OCI-LY1 (cell line): ENCODE measurements at regions not wholly inside any gene's neighbourhood (a gene's known extent, or its start where the extent isn't known, plus 50 kb on each side); places are given as distances from the start of the nearest gene placed in this dataset.

Source experiments
- H2AFZ ChIP-seq: fragments of 200-600 bp; sonication (generic), shearing (Covaris generic); 2 replicates; pipeline ENCODE4 v1.6.0; 2014; ENCODE audit warnings: antibody characterized with exemption, mild to moderate bottlenecking, low read length
- H3F3A ChIP-seq: fragments of 200-600 bp; sonication (generic), shearing (Covaris generic); 2 replicates; pipeline ENCODE4 v1.6.0; 2014; ENCODE audit warnings: mild to moderate bottlenecking, antibody characterized with exemption, low read length, moderate library complexity; ENCODE audit not compliant: insufficient read depth
- H3K27ac ChIP-seq: fragments of 200-600 bp; sonication (generic); 2 replicates; pipeline ENCODE4 v1.5.1; 2014; ENCODE audit warnings: low read length, mixed run types, mild to moderate bottlenecking, low read depth; ENCODE audit not compliant: poor library complexity, severe bottlenecking
- H3K27me3 ChIP-seq: fragments of 200-600 bp; sonication (generic); 2 replicates; pipeline ENCODE4 v1.6.0; 2014; ENCODE audit warnings: antibody characterized with exemption, mild to moderate bottlenecking, low read length, moderate library complexity; ENCODE audit not compliant: insufficient read depth
- H3K36me3 ChIP-seq: fragments of 200-600 bp; sonication (generic); 2 replicates; pipeline ENCODE4 v1.6.1; 2014; ENCODE audit warnings: mild to moderate bottlenecking, antibody characterized with exemption, low read length, moderate library complexity, mixed read lengths; ENCODE audit not compliant: insufficient read depth
- H3K4me1 ChIP-seq: fragments of 200-600 bp; sonication (generic); 2 replicates; pipeline ENCODE4 v1.5.1; 2014; ENCODE audit warnings: mild to moderate bottlenecking, low read length, moderate library complexity; ENCODE audit not compliant: insufficient read depth, severe bottlenecking
- H3K4me2 ChIP-seq: fragments of 200-600 bp; sonication (generic), shearing (Covaris generic); 2 replicates; pipeline ENCODE4 v1.6.1; 2014; ENCODE audit warnings: low read length
- H3K4me3 ChIP-seq: fragments of 200-600 bp; sonication (generic); 2 replicates; pipeline ENCODE4 v1.5.1; 2014; ENCODE audit warnings: low read length, low read depth, mild to moderate bottlenecking, mixed read lengths; ENCODE audit not compliant: poor library complexity, severe bottlenecking
- H3K79me2 ChIP-seq: fragments of 200-600 bp; shearing (Covaris generic); 2 replicates; pipeline ENCODE4 v1.6.1; 2016; ENCODE audit warnings: mixed run types, low read length, mixed read lengths; ENCODE audit not compliant: insufficient read depth
- H3K9ac ChIP-seq: fragments of 200-600 bp; sonication (generic), shearing (Covaris generic); 2 replicates; pipeline ENCODE4 v1.6.1; 2014; ENCODE audit warnings: mild to moderate bottlenecking, low read length, mixed read lengths
- H3K9me2 ChIP-seq: fragments of 200-600 bp; sonication (generic), shearing (Covaris generic); 2 replicates; pipeline ENCODE4 v1.6.1; 2014; ENCODE audit warnings: low read depth, mild to moderate bottlenecking, low read length, mixed read lengths
- H3K9me3 ChIP-seq: fragments of 200-600 bp; shearing (Covaris generic); 2 replicates; pipeline ENCODE4 v1.6.1; 2014; ENCODE audit warnings: low read length, mixed read lengths
- H4K20me1 ChIP-seq: fragments of 200-600 bp; sonication (generic), shearing (Covaris generic); 2 replicates; pipeline ENCODE4 v1.6.0; 2016; ENCODE audit warnings: mild to moderate bottlenecking, low read length; ENCODE audit not compliant: insufficient read depth
- EZH2 ChIP-seq: fragments of 200-600 bp; sonication (generic), shearing (Covaris generic); IDR thresholded peaks from 2 replicates; pipeline ENCODE4 v1.8.0; 2017; ENCODE audit warnings: borderline replicate concordance, mixed run types, mild to moderate bottlenecking, antibody characterized with exemption, low read length, moderate library complexity, mixed read lengths
- TF ChIP-seq, protein P1 (sequence below): fragments of 200-600 bp; sonication (generic), shearing (Covaris generic); IDR thresholded peaks from 2 replicates; pipeline ENCODE4 v1.5.1; 2017; ENCODE audit warnings: mild to moderate bottlenecking, antibody characterized with exemption, low read length, moderate library complexity, mixed read lengths

DNA sequence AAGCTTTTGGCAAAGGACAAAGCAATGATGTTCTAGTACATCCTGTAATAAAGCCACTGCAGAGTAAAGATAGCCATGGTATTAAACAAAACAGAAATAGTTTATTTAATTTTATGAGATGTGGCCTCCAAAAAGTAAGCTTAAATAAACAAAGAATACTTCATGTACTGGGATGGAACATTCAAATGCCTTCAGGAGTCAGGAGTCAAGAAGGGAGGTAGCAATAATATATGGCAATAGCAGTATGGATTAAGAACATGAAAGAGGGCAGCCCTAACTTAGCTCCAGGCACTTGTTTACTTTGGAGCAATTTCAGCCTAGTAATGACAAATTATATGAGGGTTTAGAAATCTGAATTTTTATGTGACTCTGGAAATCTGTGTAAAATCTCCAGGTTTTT is 343.9 kb upstream of the THRB start:
- no peak overlapping the region for H3K27ac ChIP-seq
- H3K4me2 ChIP-seq, result no peak overlapping the region
- no peak overlapping the region for H2AFZ ChIP-seq
- TF ChIP-seq EZH2, result no peak
- TF ChIP-seq, protein P1, sequence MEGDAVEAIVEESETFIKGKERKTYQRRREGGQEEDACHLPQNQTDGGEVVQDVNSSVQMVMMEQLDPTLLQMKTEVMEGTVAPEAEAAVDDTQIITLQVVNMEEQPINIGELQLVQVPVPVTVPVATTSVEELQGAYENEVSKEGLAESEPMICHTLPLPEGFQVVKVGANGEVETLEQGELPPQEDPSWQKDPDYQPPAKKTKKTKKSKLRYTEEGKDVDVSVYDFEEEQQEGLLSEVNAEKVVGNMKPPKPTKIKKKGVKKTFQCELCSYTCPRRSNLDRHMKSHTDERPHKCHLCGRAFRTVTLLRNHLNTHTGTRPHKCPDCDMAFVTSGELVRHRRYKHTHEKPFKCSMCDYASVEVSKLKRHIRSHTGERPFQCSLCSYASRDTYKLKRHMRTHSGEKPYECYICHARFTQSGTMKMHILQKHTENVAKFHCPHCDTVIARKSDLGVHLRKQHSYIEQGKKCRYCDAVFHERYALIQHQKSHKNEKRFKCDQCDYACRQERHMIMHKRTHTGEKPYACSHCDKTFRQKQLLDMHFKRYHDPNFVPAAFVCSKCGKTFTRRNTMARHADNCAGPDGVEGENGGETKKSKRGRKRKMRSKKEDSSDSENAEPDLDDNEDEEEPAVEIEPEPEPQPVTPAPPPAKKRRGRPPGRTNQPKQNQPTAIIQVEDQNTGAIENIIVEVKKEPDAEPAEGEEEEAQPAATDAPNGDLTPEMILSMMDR, result no peak
- H3K4me1 ChIP-seq, result no peaks in the 10 kb centered on the region
- H4K20me1 ChIP-seq, result no peaks in the 10 kb centered on the region
- H3F3A ChIP-seq, result no peaks in the 10 kb centered on the region
- H3K36me3 ChIP-seq, result no peaks in the 10 kb centered on the region
- no peak overlapping the region for H3K9ac ChIP-seq
- no peaks in the 10 kb centered on the region for H3K9me3 ChIP-seq
- no peaks in the 10 kb centered on the region for H3K79me2 ChIP-seq
- no peak overlapping the region for H3K4me3 ChIP-seq
- no peaks in the 10 kb centered on the region for H3K27me3 ChIP-seq
- H3K9me2 ChIP-seq, result no peaks in the 10 kb centered on the region

DNA sequence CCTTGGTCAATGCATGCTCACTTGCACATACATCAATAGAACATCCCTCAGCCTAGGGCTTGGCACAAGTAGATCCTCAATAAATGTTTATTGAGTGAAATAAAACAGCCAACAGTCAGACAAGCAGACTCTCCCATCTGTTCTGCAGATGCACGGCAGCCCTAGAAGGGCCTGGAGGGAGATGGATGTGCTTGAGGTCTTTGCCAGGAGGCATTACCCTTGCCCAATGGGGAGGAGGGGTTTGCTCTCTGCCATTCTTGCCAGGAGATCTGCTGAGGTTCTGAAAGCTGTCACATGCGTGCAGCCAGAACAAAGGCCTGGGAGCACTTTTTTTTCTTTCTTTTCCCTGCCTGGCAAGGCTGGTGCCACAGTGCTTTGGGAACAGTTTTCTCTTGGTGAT is 349.3 kb upstream of the THRB start:
- H4K20me1 ChIP-seq, result no peaks in the 10 kb centered on the region
- no peak overlapping the region for H2AFZ ChIP-seq
- no peaks in the 10 kb centered on the region for H3K27me3 ChIP-seq
- no peaks in the 10 kb centered on the region for H3K36me3 ChIP-seq
- H3K4me2 ChIP-seq, result no peak overlapping the region
- no peaks in the 10 kb centered on the region for H3K79me2 ChIP-seq
- H3K4me3 ChIP-seq, result no peak overlapping the region
- no peaks in the 10 kb centered on the region for H3K9me2 ChIP-seq
- H3F3A ChIP-seq, result no peaks in the 10 kb centered on the region
- no peaks in the 10 kb centered on the region for H3K4me1 ChIP-seq
- TF ChIP-seq, protein P1, result no peak
- TF ChIP-seq EZH2, result no peak
- H3K27ac ChIP-seq, result no peak overlapping the region
- H3K9me3 ChIP-seq, result no peaks in the 10 kb centered on the region
- H3K9ac ChIP-seq, result no peak overlapping the region

GRCh38 chr3:24845524-24846155 is 351.0 kb upstream of the THRB start:
- H3K27me3 ChIP-seq, result no peaks in the 10 kb centered on the region
- H3K9me2 ChIP-seq, result no peaks in the 10 kb centered on the region
- TF ChIP-seq, protein P1, result no peak
- no peak for TF ChIP-seq EZH2

More at GRCh38 chr3:24845524-24846155, 351.0 kb upstream of the THRB start:
- Histone ChIP-seq H3K9ac (no peak overlapping the region), H3K4me1 (no peaks in the 10 kb centered on the region), H4K20me1 (no peaks in the 10 kb centered on the region), H3K4me2 (no peak overlapping the region), H3K4me3 (no peak overlapping the region), H3K36me3 (no peaks in the 10 kb centered on the region), H3K79me2 (no peaks in the 10 kb centered on the region), H3F3A (no peaks in the 10 kb centered on the region), H3K9me3 (no peaks in the 10 kb centered on the region), H3K27ac (no peak overlapping the region), H2AFZ (no peak overlapping the region)
